ENCODE measurements at regions not wholly inside any gene's neighbourhood (a gene's known extent, or its start where the extent isn't known, plus 50 kb on each side); places are given as distances from the start of the nearest gene placed in this dataset.

DNA sequence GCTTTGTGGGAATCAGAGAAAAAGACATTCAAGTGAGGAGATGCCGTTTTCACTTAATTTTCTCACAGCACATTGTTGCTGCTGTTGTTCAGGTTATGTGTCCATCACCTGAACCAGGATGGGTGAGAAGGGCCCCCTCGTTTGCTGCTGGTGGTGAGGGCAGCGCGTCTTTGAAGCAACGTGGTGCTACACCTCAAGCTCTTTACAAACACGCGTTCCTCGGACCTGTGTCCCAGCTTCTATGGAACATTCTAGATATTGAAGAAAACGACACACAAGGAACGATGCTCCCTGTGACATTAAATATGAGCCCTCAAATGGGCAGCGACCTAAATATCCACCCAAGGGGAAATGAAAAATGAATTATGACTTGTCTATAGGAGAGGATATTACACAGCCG lies 418.6 kb downstream of the MN1 start:
- DNase-seq (ENCODE audit: low read depth) = no peak
- H3K4me3 ChIP-seq (ENCODE audit: low read depth, low read length) = no peak overlapping the region
- TF ChIP-seq MAX (IDR thresholded peaks at IDR 0.05; ENCODE audit: low read depth, low read length) (no peak), CTCF (IDR thresholded peaks at IDR 0.05; ENCODE audit: low read depth, low read length) (no peak), MYC (IDR thresholded peaks at IDR 0.05; ENCODE audit: low read depth, low read length) (no peak), POLR2A (IDR thresholded peaks at IDR 0.05; ENCODE audit: extremely low read depth, insufficient read length) (no peak)

- no peak for DNase-seq (ENCODE audit: low read depth)
- no peak overlapping the region for H3K4me3 ChIP-seq (ENCODE audit: low read depth, low read length)
- TF ChIP-seq CTCF (IDR thresholded peaks at IDR 0.05; ENCODE audit: low read depth, low read length) (no peak), MAX (IDR thresholded peaks at IDR 0.05; ENCODE audit: low read depth, low read length) (no peak), POLR2A (IDR thresholded peaks at IDR 0.05; ENCODE audit: extremely low read depth, insufficient read length) (no peak), MYC (IDR thresholded peaks at IDR 0.05; ENCODE audit: low read depth, low read length) (no peak)
These were observed 417.7 kb downstream of the MN1 start for GRCh38 chr22:27383896-27384295.

DNA sequence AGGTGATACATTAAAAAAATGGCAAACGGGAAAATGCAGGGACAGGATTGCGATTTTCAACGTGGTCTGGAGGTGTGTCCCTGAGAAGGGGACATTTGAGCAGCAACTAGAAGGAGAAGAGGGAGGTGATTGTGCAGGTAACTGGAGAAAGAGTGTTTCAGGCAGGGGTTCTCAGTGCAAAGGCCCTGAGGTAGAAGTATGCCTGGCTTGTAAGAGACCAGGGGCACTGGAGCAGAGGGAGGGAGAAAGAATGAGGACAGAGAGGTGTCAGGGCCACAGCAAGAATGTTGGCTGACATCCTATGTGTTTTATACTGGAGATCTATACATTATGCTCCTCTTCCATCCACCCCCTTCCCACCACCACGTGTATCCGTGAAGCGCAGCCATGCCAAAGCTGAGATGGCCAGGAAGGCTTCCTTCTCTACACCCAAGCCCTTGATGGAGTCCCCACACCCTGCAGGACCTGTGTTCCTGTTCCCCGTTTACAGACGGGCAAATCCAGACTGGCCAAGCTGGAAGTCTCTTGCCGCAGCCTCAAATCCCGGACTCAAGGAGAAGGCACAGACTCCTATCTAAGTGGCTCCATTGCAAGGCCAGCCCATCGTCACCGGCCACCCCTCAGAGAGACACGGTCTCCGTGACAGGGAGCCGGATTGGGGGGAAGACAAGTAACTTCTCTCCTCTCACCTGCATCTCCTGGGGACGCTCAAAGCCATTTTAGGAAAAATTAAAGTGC lies 416.1 kb downstream of the MN1 start:
- TF ChIP-seq MYC (IDR thresholded peaks at IDR 0.05; ENCODE audit: low read depth, low read length) (no peak), MAX (IDR thresholded peaks at IDR 0.05; ENCODE audit: low read depth, low read length) (no peak), POLR2A (IDR thresholded peaks at IDR 0.05; ENCODE audit: extremely low read depth, insufficient read length) (no peak), CTCF (IDR thresholded peaks at IDR 0.05; ENCODE audit: low read depth, low read length) (no peak)
- H3K4me3 ChIP-seq (ENCODE audit: low read depth, low read length) = no peak overlapping the region
- no peak for DNase-seq (ENCODE audit: low read depth)

DNA sequence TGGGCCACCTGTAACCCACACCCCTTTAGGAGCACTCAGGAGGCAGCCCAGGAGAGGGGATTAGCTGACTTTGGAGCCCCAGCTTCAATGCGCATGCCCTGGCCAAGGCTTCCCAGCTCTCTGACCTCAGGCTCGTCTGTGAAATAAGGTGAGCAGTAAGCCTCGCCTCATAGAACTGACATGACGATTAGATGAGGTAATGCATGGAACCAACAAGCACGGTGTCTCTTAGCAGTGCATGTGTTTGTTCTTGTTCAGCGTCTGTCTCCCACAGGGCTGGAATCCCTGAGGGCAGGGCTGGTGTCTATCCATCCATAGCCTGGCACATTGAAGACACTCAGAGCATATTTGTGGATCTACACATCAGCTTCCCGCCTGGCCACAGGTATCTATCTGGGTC lies 415.4 kb downstream of the MN1 start:
- DNase-seq (ENCODE audit: low read depth) = no peak
- H3K4me3 ChIP-seq (ENCODE audit: low read depth, low read length) = no peak overlapping the region
- TF ChIP-seq CTCF (IDR thresholded peaks at IDR 0.05; ENCODE audit: low read depth, low read length) (no peak), POLR2A (IDR thresholded peaks at IDR 0.05; ENCODE audit: extremely low read depth, insufficient read length) (no peak), MYC (IDR thresholded peaks at IDR 0.05; ENCODE audit: low read depth, low read length) (no peak), MAX (IDR thresholded peaks at IDR 0.05; ENCODE audit: low read depth, low read length) (no peak)

GRCh38 chr22:27387561-27387960 lies 414.0 kb downstream of the MN1 start:
- no peak for DNase-seq (ENCODE audit: low read depth)
- TF ChIP-seq CTCF (IDR thresholded peaks at IDR 0.05; ENCODE audit: low read depth, low read length) (no peak), POLR2A (IDR thresholded peaks at IDR 0.05; ENCODE audit: extremely low read depth, insufficient read length) (no peak), MAX (IDR thresholded peaks at IDR 0.05; ENCODE audit: low read depth, low read length) (no peak), MYC (IDR thresholded peaks at IDR 0.05; ENCODE audit: low read depth, low read length) (no peak)
- H3K4me3 ChIP-seq (ENCODE audit: low read depth, low read length) = no peak overlapping the region

Data from NB4 (cell line).